Kidney (tissue), 13 donors: ENCODE measurements at regions not wholly inside any gene's neighbourhood (a gene's known extent, or its start where the extent isn't known, plus 50 kb on each side); places are given as distances from the start of the nearest gene placed in this dataset.

Experiments
- DNase-seq, 5 donors: peaks; one replicate each; pipeline ENCODE4 v3.0.0-alpha.2; 2013 to 2020
- FAIRE-seq: peaks from 2 replicates; lab custom pipeline; 2012; peaks lifted over from hg19 to GRCh38; lab: Jason Lieb, UNC
- H3K27ac ChIP-seq, 2 donors: one replicate each; pipeline ENCODE4 v1.7.0; 2013; ENCODE audit warnings: low read depth in 2 of 2, low read length in 2 of 2, inconsistent platforms in 1 of 2
- H3K27me3 ChIP-seq: one replicate; pipeline ENCODE4 v1.7.1; 2013; ENCODE audit warnings: low read length, inconsistent platforms; ENCODE audit not compliant: control insufficient read depth, insufficient read depth
- H3K36me3 ChIP-seq, 3 donors: one replicate each; pipeline versions ENCODE4 v1.7.0 to v1.7.1; 2013; ENCODE audit warnings: low read length in 3 of 3, control low read depth in 1 of 3, inconsistent platforms in 1 of 3; ENCODE audit not compliant: insufficient read depth in 3 of 3, control insufficient read depth in 2 of 3
- H3K4me1 ChIP-seq, 3 donors: one replicate each; pipeline versions ENCODE4 v1.7.0 to v1.7.1; 2013; ENCODE audit warnings: low read length in 3 of 3, inconsistent platforms in 1 of 3, low read depth in 1 of 3; ENCODE audit not compliant: control insufficient read depth in 2 of 3, insufficient read depth in 2 of 3
- H3K4me3 ChIP-seq, 3 donors: one replicate each; pipeline versions ENCODE4 v1.7.0 to v1.8.1; 2013; ENCODE audit warnings: low read length in 3 of 3, control low read depth in 1 of 3, inconsistent platforms in 1 of 3
- H3K9ac ChIP-seq, 3 donors: one replicate each; pipeline versions ENCODE4 v1.7.0 to v1.7.1; 2013; ENCODE audit warnings: low read length in 3 of 3, control low read depth in 1 of 3, inconsistent platforms in 1 of 3
- H3K9me3 ChIP-seq, 3 donors: one replicate each; pipeline versions ENCODE4 v1.7.0 to v1.7.1; 2013; ENCODE audit warnings: low read length in 3 of 3, control low read depth in 1 of 3, inconsistent platforms in 1 of 3; ENCODE audit not compliant: control insufficient read depth in 2 of 3, insufficient read depth in 1 of 3
- CTCF ChIP-seq: IDR thresholded peaks from 3 replicates; pipeline ENCODE4 v1.5.1; 2012; ENCODE audit warnings: mild to moderate bottlenecking, moderate library complexity, borderline replicate concordance; ENCODE audit not compliant: insufficient read depth; ENCODE audit errors: extremely low read depth
- intact Hi-C: fragments of 100-400 bp; cut with DNase I; formaldehyde crosslinking; loops from one replicate; pipeline ENCODE4 v1.11.1; 2022
- donor health status: control.
- donor health status: control.
- donor health status: control.
- donor health status: control.
- donor health status: control.
- donor health status: DM: yes; HTN: yes; CAD: no.
- donor health status: Normal renal cell carcinoma (clear cell type).

DNA sequence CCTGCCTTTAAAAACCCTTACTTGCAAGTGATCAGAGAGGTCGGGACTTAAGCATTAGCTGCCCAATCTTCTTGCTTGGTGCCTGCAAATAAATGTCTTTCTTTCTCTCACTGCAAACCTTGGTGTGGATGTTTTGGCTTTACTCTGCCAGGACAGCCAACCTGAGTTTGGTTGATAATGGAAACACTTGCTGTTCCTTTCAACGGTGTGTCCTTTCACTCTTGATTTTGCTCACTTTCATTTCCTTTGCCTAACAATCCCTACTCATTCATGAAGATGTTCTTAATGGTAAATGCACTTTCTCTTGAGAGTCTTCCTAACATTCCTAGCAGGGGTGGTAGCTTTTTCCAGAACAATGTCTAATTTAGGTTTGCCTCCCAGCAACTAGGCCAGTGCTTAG, 366.2 kb downstream of the HRH4 start:
- TF ChIP-seq CTCF: no peak
- FAIRE-seq: no peak
- Histone ChIP-seq H3K27ac (no peak overlapping the region), H3K4me3 (no peak overlapping the region), H3K9me3 (no peaks in the 10 kb centered on the region), H3K4me1 (peaks cover 0 to 3% (median 1%) of the 10 kb centered on the region in 3 donors), H3K27me3 (no peaks in the 10 kb centered on the region), H3K9ac (no peak overlapping the region), H3K36me3 (no peaks in the 10 kb centered on the region)
- no peak for DNase-seq
- intact Hi-C loops: no loop called here

DNA sequence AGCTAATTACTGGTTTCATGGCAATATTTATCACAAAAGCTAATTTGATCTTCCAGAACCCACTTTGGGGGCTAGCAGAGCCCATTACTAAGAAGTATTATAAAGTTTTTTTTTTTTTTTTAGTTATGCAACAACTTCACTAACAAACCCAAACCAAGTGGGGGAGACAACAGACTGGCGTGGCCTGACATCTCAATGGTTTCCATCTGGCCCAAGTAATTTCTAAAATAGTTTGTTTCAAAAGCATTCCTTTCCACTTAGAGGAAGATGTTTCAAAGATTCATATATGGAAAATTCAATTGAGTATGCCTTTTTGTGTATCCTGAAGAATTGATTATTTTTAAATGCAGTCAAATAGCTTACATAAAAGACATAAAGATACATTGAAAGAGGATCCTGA, 367.1 kb downstream of the HRH4 start:
- intact Hi-C loops: no loop called here
- Histone ChIP-seq H3K27ac (no peak overlapping the region), H3K4me1 (peaks cover 0 to 11% (median 4%) of the 10 kb centered on the region in 3 donors), H3K36me3 (no peaks in the 10 kb centered on the region), H3K9me3 (no peaks in the 10 kb centered on the region), H3K9ac (no peak overlapping the region), H3K4me3 (no peak overlapping the region), H3K27me3 (no peaks in the 10 kb centered on the region)
- TF ChIP-seq CTCF: no peak
- no peak for FAIRE-seq
- DNase-seq: peak in 2 of 5 donors; percentile 33 to 65

DNA sequence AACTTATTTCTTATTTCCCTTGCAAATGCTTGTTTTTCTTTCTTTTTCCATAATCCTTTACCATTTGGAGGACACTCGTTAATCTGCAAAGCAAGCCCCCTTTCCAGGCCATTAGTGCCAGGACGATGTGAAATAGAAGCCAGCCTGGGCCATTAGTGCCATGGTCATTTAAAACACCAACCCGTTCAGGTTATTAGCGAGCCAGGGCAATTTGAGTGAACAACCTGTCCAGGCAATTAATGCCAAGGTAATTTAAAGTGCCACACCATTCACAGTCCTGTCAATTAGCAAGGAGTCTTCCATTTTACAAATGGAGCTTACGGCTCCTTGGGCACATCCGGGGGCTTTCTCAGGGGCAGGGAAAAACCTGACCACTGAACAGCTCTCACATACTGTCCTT, 370.6 kb downstream of the HRH4 start:
- Histone ChIP-seq H3K27ac (no peak overlapping the region), H3K27me3 (no peaks in the 10 kb centered on the region), H3K9me3 (no peaks in the 10 kb centered on the region), H3K4me1 (peaks cover 0 to 15% (median 4%) of the 10 kb centered on the region in 3 donors), H3K9ac (no peak overlapping the region), H3K36me3 (no peaks in the 10 kb centered on the region), H3K4me3 (no peak overlapping the region)
- FAIRE-seq: no peak
- intact Hi-C loops: no loop called here
- peak in 3 of 5 donors; percentile 24 to 60 (median 43) for DNase-seq
- TF ChIP-seq CTCF: no peak
